ENCODE measurements at regions not wholly inside any gene's neighbourhood (a gene's known extent, or its start where the extent isn't known, plus 50 kb on each side); places are given as distances from the start of the nearest gene placed in this dataset.

GRCh38 chr3:191008074-191008473 is 145.6 kb upstream of the GMNC start:
- TF ChIP-seq, protein P1, sequence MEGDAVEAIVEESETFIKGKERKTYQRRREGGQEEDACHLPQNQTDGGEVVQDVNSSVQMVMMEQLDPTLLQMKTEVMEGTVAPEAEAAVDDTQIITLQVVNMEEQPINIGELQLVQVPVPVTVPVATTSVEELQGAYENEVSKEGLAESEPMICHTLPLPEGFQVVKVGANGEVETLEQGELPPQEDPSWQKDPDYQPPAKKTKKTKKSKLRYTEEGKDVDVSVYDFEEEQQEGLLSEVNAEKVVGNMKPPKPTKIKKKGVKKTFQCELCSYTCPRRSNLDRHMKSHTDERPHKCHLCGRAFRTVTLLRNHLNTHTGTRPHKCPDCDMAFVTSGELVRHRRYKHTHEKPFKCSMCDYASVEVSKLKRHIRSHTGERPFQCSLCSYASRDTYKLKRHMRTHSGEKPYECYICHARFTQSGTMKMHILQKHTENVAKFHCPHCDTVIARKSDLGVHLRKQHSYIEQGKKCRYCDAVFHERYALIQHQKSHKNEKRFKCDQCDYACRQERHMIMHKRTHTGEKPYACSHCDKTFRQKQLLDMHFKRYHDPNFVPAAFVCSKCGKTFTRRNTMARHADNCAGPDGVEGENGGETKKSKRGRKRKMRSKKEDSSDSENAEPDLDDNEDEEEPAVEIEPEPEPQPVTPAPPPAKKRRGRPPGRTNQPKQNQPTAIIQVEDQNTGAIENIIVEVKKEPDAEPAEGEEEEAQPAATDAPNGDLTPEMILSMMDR (conservative IDR thresholded peaks at IDR 0.05; ENCODE audit: low read depth, low read length) = no peak
- no peak for TF ChIP-seq EZH2 (IDR thresholded peaks at IDR 0.05; ENCODE audit: borderline replicate concordance, low read depth, low read length, poor library complexity, severe bottlenecking)

Measured in A673 (cell line).